ENCODE measurements at regions not wholly inside any gene's neighbourhood (a gene's known extent, or its start where the extent isn't known, plus 50 kb on each side); places are given as distances from the start of the nearest gene placed in this dataset.

DNA sequence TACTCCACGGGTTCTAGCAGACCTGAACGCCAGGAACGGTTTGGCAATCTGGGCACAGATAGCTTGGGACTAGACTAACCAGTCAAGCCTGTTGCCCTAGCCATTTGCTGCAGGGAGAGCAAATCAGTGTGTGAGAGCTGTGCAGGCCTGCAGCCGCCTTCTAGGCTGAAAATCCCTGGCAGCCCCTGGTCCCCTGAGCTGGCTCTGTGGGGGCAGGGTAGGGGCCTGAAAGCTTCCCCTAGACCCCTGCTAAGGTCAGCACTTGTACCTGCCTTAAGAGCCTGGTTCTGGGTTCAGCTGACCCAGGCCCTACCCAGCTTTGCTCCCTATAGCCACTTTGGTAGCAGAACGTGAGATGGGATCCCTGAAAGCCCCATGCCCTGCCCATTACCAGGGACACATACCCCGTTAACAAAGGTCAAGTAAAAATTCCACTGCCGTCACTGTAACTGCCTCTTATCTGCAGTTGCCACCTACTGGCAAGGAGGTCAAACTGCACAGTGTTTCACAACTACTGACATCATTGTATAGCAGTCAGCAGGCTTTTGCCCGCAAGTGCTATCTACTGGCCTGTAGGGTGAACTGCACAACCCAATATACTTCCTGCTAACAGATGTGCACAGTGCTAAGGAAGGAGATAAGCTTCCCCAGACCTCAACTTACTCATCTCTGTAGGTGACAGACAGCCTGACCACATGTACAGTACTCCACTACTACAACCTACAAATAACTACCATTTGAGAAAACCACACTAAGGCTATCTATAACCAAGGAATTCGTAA, 95.1 kb upstream of the OLIG3 start:
- Histone ChIP-seq H3K4me1 (no peaks in the 10 kb centered on the region), H3K4me3 (replicated peaks in 1 of 3) (no peak overlapping the region), H3K36me3 (no peaks in the 10 kb centered on the region), H3K9me3 (no peaks in the 10 kb centered on the region), H3K27ac (no peak overlapping the region), H3K27me3 (no peaks in the 10 kb centered on the region)
- TF ChIP-seq, protein P1, sequence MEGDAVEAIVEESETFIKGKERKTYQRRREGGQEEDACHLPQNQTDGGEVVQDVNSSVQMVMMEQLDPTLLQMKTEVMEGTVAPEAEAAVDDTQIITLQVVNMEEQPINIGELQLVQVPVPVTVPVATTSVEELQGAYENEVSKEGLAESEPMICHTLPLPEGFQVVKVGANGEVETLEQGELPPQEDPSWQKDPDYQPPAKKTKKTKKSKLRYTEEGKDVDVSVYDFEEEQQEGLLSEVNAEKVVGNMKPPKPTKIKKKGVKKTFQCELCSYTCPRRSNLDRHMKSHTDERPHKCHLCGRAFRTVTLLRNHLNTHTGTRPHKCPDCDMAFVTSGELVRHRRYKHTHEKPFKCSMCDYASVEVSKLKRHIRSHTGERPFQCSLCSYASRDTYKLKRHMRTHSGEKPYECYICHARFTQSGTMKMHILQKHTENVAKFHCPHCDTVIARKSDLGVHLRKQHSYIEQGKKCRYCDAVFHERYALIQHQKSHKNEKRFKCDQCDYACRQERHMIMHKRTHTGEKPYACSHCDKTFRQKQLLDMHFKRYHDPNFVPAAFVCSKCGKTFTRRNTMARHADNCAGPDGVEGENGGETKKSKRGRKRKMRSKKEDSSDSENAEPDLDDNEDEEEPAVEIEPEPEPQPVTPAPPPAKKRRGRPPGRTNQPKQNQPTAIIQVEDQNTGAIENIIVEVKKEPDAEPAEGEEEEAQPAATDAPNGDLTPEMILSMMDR (IDR thresholded peaks at IDR 0.05), result peak in 2 of 6 experiments; percentile 36
- no peak for TF ChIP-seq POLR2A (IDR thresholded peaks at IDR 0.05)
- peak; percentile 6 to 8 for DNase-seq
- intact Hi-C loops (cut with DNase I), result no loop called here
- WGBS, 2 donors, result 45 to 46% methylated on average over 8 of the region's 9 CpGs

GRCh38 chr6:137590684-137591083, 96.5 kb upstream of the OLIG3 start:
- H3K4me3 ChIP-seq (replicated peaks in 1 of 3), result no peak overlapping the region
- H3K4me1 ChIP-seq, result no peaks in the 10 kb centered on the region
- no peak for DNase-seq
- H3K27ac ChIP-seq, result no peak overlapping the region
- H3K27me3 ChIP-seq, result no peaks in the 10 kb centered on the region
- H3K9me3 ChIP-seq, result no peaks in the 10 kb centered on the region
- no peak for TF ChIP-seq POLR2A (IDR thresholded peaks at IDR 0.05)
- TF ChIP-seq, protein P1 (IDR thresholded peaks at IDR 0.05), result no peak
- intact Hi-C loops (cut with DNase I), result no loop called here
- no peaks in the 10 kb centered on the region for H3K36me3 ChIP-seq

- TF ChIP-seq, protein P1 (IDR thresholded peaks at IDR 0.05), result no peak
- TF ChIP-seq POLR2A (IDR thresholded peaks at IDR 0.05), result no peak
- no peak for DNase-seq
- 73 to 87% methylated on average over 4 of the region's 4 CpGs for WGBS, 2 donors
- Histone ChIP-seq H3K4me3 (replicated peaks in 1 of 3) (no peak overlapping the region), H3K4me1 (no peaks in the 10 kb centered on the region), H3K9me3 (no peaks in the 10 kb centered on the region), H3K36me3 (no peaks in the 10 kb centered on the region), H3K27ac (no peak overlapping the region), H3K27me3 (no peaks in the 10 kb centered on the region)
- intact Hi-C loops (cut with DNase I), result no loop called here
Measured at GRCh38 chr6:137601471-137601870, 107.3 kb upstream of the OLIG3 start.

DNA sequence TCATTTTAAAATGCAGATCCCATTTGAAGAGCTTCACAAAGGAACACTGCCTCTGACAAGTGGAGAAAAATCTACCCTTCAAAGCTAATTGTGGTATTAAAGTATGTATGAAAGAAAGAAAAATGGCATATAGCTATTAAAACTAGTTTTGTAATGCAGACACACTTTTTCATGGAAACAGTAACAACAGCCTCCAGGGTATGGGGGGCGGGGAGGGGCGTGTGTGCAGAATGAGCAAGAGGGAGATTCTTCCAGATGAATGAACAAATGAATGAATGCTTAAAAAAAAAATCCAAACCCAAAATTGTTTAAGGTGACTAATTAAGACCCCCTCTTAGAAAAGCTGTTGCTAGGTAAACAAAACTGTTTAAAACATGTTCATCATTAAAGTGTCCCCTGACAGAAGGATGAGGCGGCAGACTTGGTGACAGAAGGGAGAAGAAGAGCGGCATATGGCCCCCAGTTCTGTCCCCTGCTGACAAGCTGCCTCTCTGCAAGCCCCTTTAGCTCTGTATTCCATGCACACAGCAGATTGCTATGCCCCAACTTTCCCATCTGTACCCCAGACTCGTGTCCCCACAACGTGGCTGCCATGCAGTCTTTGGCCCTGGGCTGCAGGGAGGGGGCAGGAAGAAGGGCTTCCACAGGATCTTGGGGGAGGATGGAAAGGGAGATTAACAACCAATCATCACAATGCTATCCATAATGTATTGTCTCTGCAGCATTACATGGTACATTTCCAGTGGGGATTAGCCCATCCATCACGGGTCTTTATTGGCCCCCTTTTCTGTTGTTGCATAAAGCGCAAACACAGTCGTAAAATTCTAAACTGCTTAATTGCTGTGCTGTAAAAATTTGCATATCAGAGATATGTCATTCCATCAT, 108.4 kb upstream of the OLIG3 start:
- intact Hi-C loops (cut with DNase I), result no loop called here

More for the DNA sequence above, 108.4 kb upstream of the OLIG3 start:
- H3K36me3 ChIP-seq, result no peaks in the 10 kb centered on the region
- 61 to 77% methylated on average over 9 of the region's 9 CpGs for WGBS, 2 donors
- no peaks in the 10 kb centered on the region for H3K4me1 ChIP-seq
- no peaks in the 10 kb centered on the region for H3K27me3 ChIP-seq
- H3K4me3 ChIP-seq (replicated peaks in 1 of 3), result no peak overlapping the region
- TF ChIP-seq POLR2A (IDR thresholded peaks at IDR 0.05), result no peak
- TF ChIP-seq, protein P1 (IDR thresholded peaks at IDR 0.05), result no peak
- no peak for DNase-seq
- no peaks in the 10 kb centered on the region for H3K9me3 ChIP-seq
- H3K27ac ChIP-seq, result no peak overlapping the region
